ENCODE measurements at regions not wholly inside any gene's neighbourhood (a gene's known extent, or its start where the extent isn't known, plus 50 kb on each side); places are given as distances from the start of the nearest gene placed in this dataset.
A peak's percentile ranks its signal among the peaks of the same experiment; 100 is the strongest.

- 90 to 94% methylated on average over 4 of the region's 4 CpGs for WGBS, 2 donors
- no peaks in the 10 kb centered on the region for H3K27me3 ChIP-seq
- H3K9me3 ChIP-seq: no peaks in the 10 kb centered on the region
- no peak for DNase-seq
- H3K27ac ChIP-seq: no peak overlapping the region
- H3K4me1 ChIP-seq: no peaks in the 10 kb centered on the region
- H3K36me3 ChIP-seq (replicated peaks in 1 of 2; ENCODE audit: insufficient read depth in 1 of 2, low read depth in 2 of 2): no peaks in the 10 kb centered on the region
- no peak for ATAC-seq
- intact Hi-C loops (cut with DNase I): no loop called here
- TF ChIP-seq POLR2A (IDR thresholded peaks at IDR 0.05): no peak
- TF ChIP-seq CTCF (IDR thresholded peaks at IDR 0.05): no peak
- H3K4me3 ChIP-seq: no peak overlapping the region
Measured at GRCh38 chr4:79059631-79060399, 120.6 kb upstream of the PAQR3 start.

- 89 to 90% methylated on average over 2 of the region's 2 CpGs for WGBS, 2 donors
- no peak overlapping the region for H3K27ac ChIP-seq
- DNase-seq (no peak), ATAC-seq (no peak)
- no peaks in the 10 kb centered on the region for H3K27me3 ChIP-seq
- no peaks in the 10 kb centered on the region for H3K9me3 ChIP-seq
- H3K36me3 ChIP-seq (replicated peaks in 1 of 2; ENCODE audit: insufficient read depth in 1 of 2, low read depth in 2 of 2): no peaks in the 10 kb centered on the region
- H3K4me1 ChIP-seq: no peaks in the 10 kb centered on the region
- intact Hi-C loops (cut with DNase I): no loop called here
- no peak for TF ChIP-seq CTCF (IDR thresholded peaks at IDR 0.05)
- no peak for TF ChIP-seq POLR2A (IDR thresholded peaks at IDR 0.05)
- no peak overlapping the region for H3K4me3 ChIP-seq
Measured at GRCh38 chr4:79057772-79058171, 118.5 kb upstream of the PAQR3 start.

- Histone ChIP-seq H3K36me3 (replicated peaks in 1 of 2; ENCODE audit: insufficient read depth in 1 of 2, low read depth in 2 of 2) (no peaks in the 10 kb centered on the region), H3K4me3 (no peak overlapping the region), H3K4me1 (peaks cover 2% of the 10 kb centered on the region), H3K9me3 (no peaks in the 10 kb centered on the region), H3K27me3 (no peaks in the 10 kb centered on the region), H3K27ac (no peak overlapping the region)
- TF ChIP-seq CTCF (IDR thresholded peaks at IDR 0.05) (no peak), POLR2A (IDR thresholded peaks at IDR 0.05) (no peak)
- intact Hi-C loops (cut with DNase I): no loop called here
- no peak for ATAC-seq
- DNase-seq: no peak
Measured at GRCh38 chr4:79053754-79054153, 114.5 kb upstream of the PAQR3 start.

- ATAC-seq (no peak), DNase-seq (peak in 2 of 4 donors; percentile 5 to 18)
- H3K4me3 ChIP-seq: no peak overlapping the region
- no peaks in the 10 kb centered on the region for H3K27me3 ChIP-seq
- H3K36me3 ChIP-seq (replicated peaks in 1 of 2; ENCODE audit: insufficient read depth in 1 of 2, low read depth in 2 of 2): no peaks in the 10 kb centered on the region
- WGBS, 2 donors: 49 to 59% methylated on average over 6 of the region's 6 CpGs
- no peaks in the 10 kb centered on the region for H3K9me3 ChIP-seq
- H3K27ac ChIP-seq: no peak overlapping the region
- TF ChIP-seq CTCF (IDR thresholded peaks at IDR 0.05): no peak
- TF ChIP-seq POLR2A (IDR thresholded peaks at IDR 0.05): no peak
- intact Hi-C loops (cut with DNase I): no loop called here
- peaks cover 15% of the 10 kb centered on the region for H3K4me1 ChIP-seq
Measured at GRCh38 chr4:79050541-79050880, 111.3 kb upstream of the PAQR3 start.
